ENCODE measurements at regions not wholly inside any gene's neighbourhood (a gene's known extent, or its start where the extent isn't known, plus 50 kb on each side); places are given as distances from the start of the nearest gene placed in this dataset.

GRCh38 chr13:24039621-24040475, 120.7 kb upstream of the SPATA13 start:
- Mint-ChIP-seq H3K4me3 (no peak overlapping the region), H3K36me3 (ENCODE audit: insufficient read depth in 1 of 3, low read depth in 3 of 3) (no peaks in the 10 kb centered on the region), H3K27ac (no peak overlapping the region), H3K4me1 (peaks cover 33 to 41% of the 10 kb centered on the region in 2 experiments), H3K27me3 (ENCODE audit: low read depth) (peaks cover 67% of the 10 kb centered on the region), H3K9me3 (no peaks in the 10 kb centered on the region; a peak in 1 of 5 replicates)
- Histone ChIP-seq H2BK12ac (ENCODE audit: insufficient read length, low read depth, low read length) (no peak overlapping the region), H3K9me3 (ENCODE audit: control insufficient read depth, low read depth, low read length) (no peaks in the 10 kb centered on the region), H3K27ac (ENCODE audit: insufficient read length, low read depth, low read length) (no peak overlapping the region), H3K79me1 (ENCODE audit: insufficient read depth, low read depth, low read length, poor library complexity, severe bottlenecking) (no peaks in the 10 kb centered on the region), H3K4ac (ENCODE audit: low read depth, low read length) (no peak overlapping the region), H3K23me2 (ENCODE audit: insufficient read length, low read depth, low read length, poor library complexity, severe bottlenecking) (no peaks in the 10 kb centered on the region), H4K20me1 (ENCODE audit: control insufficient read depth, insufficient read depth, insufficient read length) (no peaks in the 10 kb centered on the region), H4K91ac (ENCODE audit: insufficient read length, low read depth, low read length) (no peak overlapping the region), H3T11ph (ENCODE audit: low read length) (no peak overlapping the region), H3K23ac (ENCODE audit: insufficient read length, low read depth, low read length) (no peak overlapping the region), H4K5ac (ENCODE audit: insufficient read length, low read depth, low read length) (no peak overlapping the region), H4K8ac (replicated peaks; ENCODE audit: insufficient read length, low read depth, low read length) (no peak overlapping the region), H3K4me1 (ENCODE audit: insufficient read depth, low read length) (peaks cover 2% of the 10 kb centered on the region), H2AK5ac (ENCODE audit: insufficient read length, low read length) (no peak overlapping the region), H3K56ac (ENCODE audit: insufficient read length, low read depth, low read length) (no peak overlapping the region), H3K14ac (ENCODE audit: insufficient read depth, low read length) (no peak overlapping the region), H2BK120ac (ENCODE audit: low read depth, low read length, poor library complexity, severe bottlenecking) (no peak overlapping the region), H2BK15ac (ENCODE audit: low read depth, low read length) (no peak overlapping the region), H2AFZ (ENCODE audit: low read length) (no peak overlapping the region), H2BK5ac (ENCODE audit: insufficient read length, low read length) (no peak overlapping the region), H3K18ac (ENCODE audit: insufficient read length, low read depth, low read length) (no peak overlapping the region), H3K27me3 (ENCODE audit: insufficient read depth, low read length) (no peaks in the 10 kb centered on the region; the same call in 1 of the 2 replicates), H3K4me2 (ENCODE audit: insufficient read depth, insufficient read length, low read length) (no peak overlapping the region), H3K79me2 (ENCODE audit: insufficient read depth, low read length) (no peaks in the 10 kb centered on the region), H3K9ac (ENCODE audit: extremely low read depth, insufficient read length, low read length) (no peak overlapping the region), H2BK20ac (ENCODE audit: low read depth, low read length, poor library complexity, severe bottlenecking) (no peak overlapping the region)
- WGBS (ENCODE audit: extremely low coverage, insufficient read length, low lambda C conversion rate), result no CpG with 5 or more reads among the region's 7 CpGs
- DNase-seq, result no peak
- no peak for TF ChIP-seq CTCF (conservative IDR thresholded peaks at IDR 0.05)
